ENCODE measurements at regions not wholly inside any gene's neighbourhood (a gene's known extent, or its start where the extent isn't known, plus 50 kb on each side); places are given as distances from the start of the nearest gene placed in this dataset.

DNA sequence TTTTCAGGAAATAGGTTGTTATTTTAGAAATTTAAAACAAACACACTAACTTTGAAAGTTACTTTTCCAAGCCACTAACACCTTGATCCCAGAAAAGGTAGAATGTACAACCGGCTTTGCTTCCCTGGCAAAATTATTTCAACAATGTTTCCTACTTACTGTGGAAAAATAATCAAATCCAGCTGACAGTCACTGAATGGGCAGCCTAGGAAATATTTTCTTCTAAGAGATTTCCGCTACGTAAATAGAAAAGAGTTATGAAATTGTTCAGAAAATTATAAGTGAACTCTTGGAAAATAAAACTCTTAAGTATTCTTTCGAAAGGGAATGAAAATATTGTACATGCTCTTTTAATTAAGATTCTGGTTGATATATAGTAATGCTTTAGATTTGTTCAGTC is 195.7 kb downstream of the GASK1B start:
- H3K9me3 ChIP-seq = peaks cover 0 to 5% (median 0%) of the 10 kb centered on the region in 12 donors
- no peak for TF ChIP-seq POLR2A (IDR thresholded peaks at IDR 0.05)
- TF ChIP-seq, protein P1, sequence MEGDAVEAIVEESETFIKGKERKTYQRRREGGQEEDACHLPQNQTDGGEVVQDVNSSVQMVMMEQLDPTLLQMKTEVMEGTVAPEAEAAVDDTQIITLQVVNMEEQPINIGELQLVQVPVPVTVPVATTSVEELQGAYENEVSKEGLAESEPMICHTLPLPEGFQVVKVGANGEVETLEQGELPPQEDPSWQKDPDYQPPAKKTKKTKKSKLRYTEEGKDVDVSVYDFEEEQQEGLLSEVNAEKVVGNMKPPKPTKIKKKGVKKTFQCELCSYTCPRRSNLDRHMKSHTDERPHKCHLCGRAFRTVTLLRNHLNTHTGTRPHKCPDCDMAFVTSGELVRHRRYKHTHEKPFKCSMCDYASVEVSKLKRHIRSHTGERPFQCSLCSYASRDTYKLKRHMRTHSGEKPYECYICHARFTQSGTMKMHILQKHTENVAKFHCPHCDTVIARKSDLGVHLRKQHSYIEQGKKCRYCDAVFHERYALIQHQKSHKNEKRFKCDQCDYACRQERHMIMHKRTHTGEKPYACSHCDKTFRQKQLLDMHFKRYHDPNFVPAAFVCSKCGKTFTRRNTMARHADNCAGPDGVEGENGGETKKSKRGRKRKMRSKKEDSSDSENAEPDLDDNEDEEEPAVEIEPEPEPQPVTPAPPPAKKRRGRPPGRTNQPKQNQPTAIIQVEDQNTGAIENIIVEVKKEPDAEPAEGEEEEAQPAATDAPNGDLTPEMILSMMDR (IDR thresholded peaks at IDR 0.05) = no peak
- WGBS, 4 donors = 85 to 91% (median 88%) methylated on average over 4 of the region's 4 CpGs
- intact Hi-C loops (cut with DNase I) = loop anchor here in 8 of 10 donors (5.0 to 10.0 kb wide), 5 partner anchors 760 to 1502 kb away; no protein-coding TSS in a partner anchor
- no peaks in the 10 kb centered on the region for H3K27me3 ChIP-seq
- H3K27ac ChIP-seq = no peak overlapping the region
- DNase-seq (no peak), ATAC-seq (no peak)
- no peak overlapping the region for H3K4me3 ChIP-seq
- no peaks in the 10 kb centered on the region for H3K36me3 ChIP-seq
- H3K4me1 ChIP-seq = peaks cover 0 to 8% (median 0%) of the 10 kb centered on the region in 12 donors

DNA sequence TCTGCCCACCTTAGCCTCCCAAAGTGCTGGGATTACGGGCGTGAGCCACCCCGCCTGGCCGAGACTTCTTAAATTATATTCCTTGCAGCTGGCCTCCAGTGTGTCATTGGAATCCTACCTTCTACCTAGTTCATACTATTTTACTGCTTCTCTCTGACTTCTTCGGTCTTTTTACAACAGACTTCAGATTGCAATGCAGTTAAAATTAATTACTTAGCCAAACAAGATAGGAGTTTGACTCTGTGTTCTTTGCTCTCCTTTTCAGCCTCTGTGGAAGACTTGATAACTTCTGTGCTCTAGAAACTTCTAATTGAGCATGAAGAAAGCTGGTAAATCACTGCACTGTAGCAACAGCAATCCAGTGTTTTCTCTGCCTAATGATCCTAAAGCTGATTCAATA is 199.5 kb downstream of the GASK1B start:
- TF ChIP-seq POLR2A (IDR thresholded peaks at IDR 0.05) = no peak
- TF ChIP-seq, protein P1 (IDR thresholded peaks at IDR 0.05) = no peak
- Histone ChIP-seq H3K27me3 (no peaks in the 10 kb centered on the region), H3K4me3 (no peak overlapping the region), H3K27ac (no peak overlapping the region), H3K36me3 (no peaks in the 10 kb centered on the region), H3K9me3 (peaks cover 0 to 11% (median 0%) of the 10 kb centered on the region in 12 donors), H3K4me1 (peaks cover 0 to under 1% (median 0%) of the 10 kb centered on the region in 12 donors)
- no peak for DNase-seq
- no peak for ATAC-seq
- 91 to 100% (median 96%) methylated on average over 5 of the region's 5 CpGs for WGBS, 4 donors
- intact Hi-C loops (cut with DNase I) = loop anchor here in 5 of 10 donors (10.0 kb wide), 2 partner anchors 758 to 1498 kb away; no protein-coding TSS in a partner anchor

DNA sequence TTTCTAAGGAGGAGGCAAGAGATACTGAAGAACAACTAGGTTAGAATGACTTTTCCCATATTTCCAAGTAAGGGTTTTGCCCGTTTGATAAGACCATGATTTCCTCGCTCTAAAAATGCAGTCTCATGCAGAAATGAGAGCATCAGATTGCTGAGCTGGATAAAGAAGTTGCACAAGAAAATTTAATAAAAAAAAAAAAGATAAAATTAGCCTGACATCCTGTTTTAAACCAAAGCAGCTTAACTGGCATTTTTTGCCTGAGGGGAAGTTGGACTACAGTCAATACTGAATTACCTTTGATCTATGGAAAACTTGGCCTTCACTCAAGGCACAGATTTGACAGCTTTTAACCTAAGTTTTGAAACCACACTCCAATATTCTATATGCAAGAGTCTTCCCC is 208.4 kb downstream of the GASK1B start:
- ATAC-seq = no peak
- intact Hi-C loops (cut with DNase I) = no loop called here
- no peak for TF ChIP-seq POLR2A (IDR thresholded peaks at IDR 0.05)
- TF ChIP-seq, protein P1 (IDR thresholded peaks at IDR 0.05) = no peak

DNA sequence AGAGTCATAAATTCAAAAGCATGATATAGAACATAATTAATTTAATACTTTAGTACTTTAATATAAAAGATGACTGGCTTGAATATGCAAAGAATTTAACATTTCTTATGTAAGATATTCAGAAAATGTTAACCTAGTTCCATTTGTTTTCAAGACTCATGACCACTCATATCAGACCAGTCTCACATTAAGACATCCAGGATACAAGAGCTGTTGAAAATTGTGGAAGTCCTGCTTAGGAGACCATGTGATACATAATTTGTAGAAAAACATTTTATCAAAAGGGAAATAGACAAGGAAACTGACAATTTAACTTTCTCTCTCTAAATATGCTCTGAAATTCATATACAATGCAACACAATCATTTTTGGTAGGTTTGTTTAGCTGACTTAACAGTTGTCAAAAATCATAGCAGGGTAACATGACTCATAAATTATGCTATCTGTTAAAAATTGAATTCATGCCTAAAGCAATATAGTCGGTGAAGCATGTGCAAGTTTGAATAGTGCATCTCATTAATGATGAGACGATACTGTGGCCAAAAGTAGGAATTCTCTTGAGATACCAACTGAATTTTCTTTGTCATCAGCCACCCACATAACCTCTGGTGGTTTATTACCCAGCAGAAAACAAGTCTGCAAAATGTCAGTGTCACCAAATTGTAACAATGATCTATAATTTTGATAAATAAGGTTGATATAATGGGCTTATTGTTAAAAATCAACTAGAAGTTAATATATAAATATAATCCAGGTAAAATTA is 211.4 kb downstream of the GASK1B start:
- 58 to 72% (median 67%) methylated on average over 2 of the region's 2 CpGs for WGBS, 4 donors
- intact Hi-C loops (cut with DNase I) = no loop called here

More for the DNA sequence above, 208.4 kb downstream of the GASK1B start:
- WGBS, 4 donors = 59 to 74% (median 68%) methylated on average over 2 of the region's 2 CpGs
- Histone ChIP-seq H3K36me3 (no peaks in the 10 kb centered on the region), H3K4me1 (no peaks in the 10 kb centered on the region), H3K27me3 (no peaks in the 10 kb centered on the region), H3K4me3 (no peak overlapping the region), H3K9me3 (no peaks in the 10 kb centered on the region), H3K27ac (no peak overlapping the region)
- DNase-seq = no peak

More for the DNA sequence above, 211.4 kb downstream of the GASK1B start:
- Histone ChIP-seq H3K27me3 (no peaks in the 10 kb centered on the region), H3K27ac (no peak overlapping the region), H3K9me3 (no peaks in the 10 kb centered on the region), H3K4me3 (no peak overlapping the region), H3K4me1 (no peaks in the 10 kb centered on the region), H3K36me3 (no peaks in the 10 kb centered on the region)
- no peak for DNase-seq
- no peak for TF ChIP-seq POLR2A (IDR thresholded peaks at IDR 0.05)
- TF ChIP-seq, protein P1 (IDR thresholded peaks at IDR 0.05) = no peak
- ATAC-seq = no peak
